Keratinocyte (primary cell): ENCODE measurements at regions not wholly inside any gene's neighbourhood (a gene's known extent, or its start where the extent isn't known, plus 50 kb on each side); places are given as distances from the start of the nearest gene placed in this dataset.

Experiments used
- DNase-seq: peaks from one replicate; pipeline ENCODE4 v3.0.0-alpha.2; 2011; ENCODE audit warnings: low read depth, missing footprints, low spot score
- FAIRE-seq: peaks from 2 replicates; lab custom pipeline; 2011; peaks lifted over from hg19 to GRCh38; lab: Jason Lieb, UNC
- H2AFZ ChIP-seq: 2 replicates; pipeline ENCODE4 v1.6.0; 2012; ENCODE audit warnings: low read length, control low read depth, inconsistent platforms; ENCODE audit not compliant: control insufficient read depth
- H3K27ac ChIP-seq: 2 replicates; pipeline ENCODE4 v1.5.1; 2011; ENCODE audit warnings: low read length; ENCODE audit not compliant: control insufficient read depth, insufficient read depth
- H3K27me3 ChIP-seq: 3 replicates; pipeline ENCODE4 v1.6.0; 2011; ENCODE audit warnings: low read length; ENCODE audit not compliant: control insufficient read depth, insufficient read depth; ENCODE audit errors: extremely low read depth
- H3K36me3 ChIP-seq, 2 experiments: 2 replicates in 1 of 2; 3 replicates in 1 of 2; pipeline ENCODE4 v1.5.1; 2011; ENCODE audit warnings: low read length in 2 of 2, mild to moderate bottlenecking in 1 of 2; ENCODE audit not compliant: control insufficient read depth in 2 of 2, insufficient read depth in 2 of 2; ENCODE audit errors: extremely low read depth in 1 of 2
- H3K4me1 ChIP-seq: 3 replicates; pipeline ENCODE4 v1.5.1; 2011; ENCODE audit warnings: low read length; ENCODE audit not compliant: control insufficient read depth, insufficient read depth; ENCODE audit errors: extremely low read depth
- H3K4me2 ChIP-seq: 3 replicates; pipeline ENCODE4 v1.6.0; 2011; ENCODE audit warnings: low read depth, low read length; ENCODE audit not compliant: control insufficient read depth, insufficient read depth; ENCODE audit errors: extremely low read depth
- H3K4me3 ChIP-seq, 3 experiments: fragments of 200-600 bp in 1 of 3; sonication (generic) in 1 of 3; 2 replicates in 2 of 3; 3 replicates in 1 of 3; pipeline ENCODE4 v1.5.1; 2011 to 2016; ENCODE audit warnings: low read length in 3 of 3, mild to moderate bottlenecking in 3 of 3, control low read depth in 2 of 3, inconsistent platforms in 1 of 3, low read depth in 1 of 3, mixed read lengths in 1 of 3, mixed run types in 1 of 3, moderate library complexity in 1 of 3; ENCODE audit not compliant: control insufficient read depth in 2 of 3, insufficient read depth in 2 of 3; ENCODE audit errors: extremely low read depth in 1 of 3
- H3K79me2 ChIP-seq: 2 replicates; pipeline ENCODE4 v1.6.0; 2012; ENCODE audit warnings: low read length; ENCODE audit not compliant: control insufficient read depth, insufficient read depth
- H3K9ac ChIP-seq: 3 replicates; pipeline ENCODE4 v1.6.0; 2011; ENCODE audit warnings: low read length; ENCODE audit not compliant: control insufficient read depth, insufficient read depth; ENCODE audit errors: extremely low read depth
- H3K9me1 ChIP-seq: 3 replicates; pipeline ENCODE4 v1.6.0; 2011; ENCODE audit warnings: low read length; ENCODE audit not compliant: control insufficient read depth, insufficient read depth; ENCODE audit errors: extremely low read depth
- H3K9me3 ChIP-seq: 2 replicates; pipeline ENCODE4 v1.5.1; 2012; ENCODE audit warnings: low read depth, low read length; ENCODE audit not compliant: control insufficient read depth
- H4K20me1 ChIP-seq: 3 replicates; pipeline ENCODE4 v1.6.0; 2011; ENCODE audit warnings: low read length; ENCODE audit not compliant: control insufficient read depth, insufficient read depth; ENCODE audit errors: extremely low read depth
- EZH2 ChIP-seq: IDR thresholded peaks from one replicate; pipeline ENCODE4 v1.6.1; 2012; ENCODE audit warnings: inconsistent platforms, mild to moderate bottlenecking, low read length, moderate library complexity
- dilution Hi-C: fragments of 300-500 bp; cut with MboI; formaldehyde crosslinking; loops from one replicate; pipeline ENCODE4 v1.7.0; 2020; ENCODE audit warnings: low sequenced_read_pairs; ENCODE audit not compliant: extremely low pct_ligation_motif_present
- TF ChIP-seq, protein P1 (sequence below), 3 experiments: IDR thresholded peaks in 1 of 3; conservative IDR thresholded peaks in 1 of 3; optimal IDR thresholded peaks in 1 of 3; 2 replicates in 2 of 3; 3 replicates in 1 of 3; pipeline versions ENCODE3 to v1.5.1; 2011; ENCODE audit warnings: low read length in 3 of 3, mild to moderate bottlenecking in 3 of 3, moderate library complexity in 2 of 3, control low read depth in 1 of 3, inconsistent platforms in 1 of 3; ENCODE audit not compliant: insufficient read depth in 2 of 3; ENCODE audit errors: extremely low read depth in 1 of 3

DNA sequence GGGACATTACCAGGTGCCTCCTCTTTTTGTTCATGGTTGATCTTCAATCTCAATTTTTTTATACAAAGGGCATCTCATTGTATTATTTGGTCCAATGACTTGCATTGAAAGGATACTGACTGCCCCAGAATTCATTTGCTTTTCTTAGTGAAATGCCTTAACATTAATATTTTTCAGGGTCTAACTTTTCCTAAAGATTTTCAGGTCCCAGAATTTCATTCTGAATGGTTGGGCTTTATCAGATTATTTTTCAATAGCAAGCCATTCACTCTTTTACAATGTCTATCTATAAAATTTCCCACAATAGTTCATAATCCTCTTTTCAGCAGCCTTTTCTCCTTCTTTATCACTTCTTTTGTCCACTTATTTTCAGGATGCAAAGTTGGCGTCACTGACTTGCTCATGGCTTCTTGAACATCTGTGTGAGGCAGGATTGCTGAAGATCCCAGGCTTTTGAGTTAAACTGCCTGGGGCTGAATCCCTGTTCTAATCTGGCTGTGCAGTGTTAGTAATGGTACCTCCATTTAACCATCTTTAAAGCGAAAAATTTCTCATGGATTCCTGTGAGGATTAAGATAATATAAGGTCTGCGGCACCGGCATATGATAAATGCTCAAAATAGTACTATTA lies 131.7 kb upstream of the HDAC9 start:
- no peak overlapping the region for H3K9ac ChIP-seq
- no peaks in the 10 kb centered on the region for H3K27me3 ChIP-seq
- DNase-seq: no peak
- H3K27ac ChIP-seq: no peak overlapping the region
- no peaks in the 10 kb centered on the region for H4K20me1 ChIP-seq
- dilution Hi-C loops: no loop called here
- no peaks in the 10 kb centered on the region for H3K79me2 ChIP-seq
- H3K9me3 ChIP-seq: no peaks in the 10 kb centered on the region
- FAIRE-seq: no peak
- H2AFZ ChIP-seq: no peak overlapping the region
- H3K36me3 ChIP-seq: no peaks in the 10 kb centered on the region
- no peak overlapping the region for H3K4me2 ChIP-seq
- TF ChIP-seq, protein P1, sequence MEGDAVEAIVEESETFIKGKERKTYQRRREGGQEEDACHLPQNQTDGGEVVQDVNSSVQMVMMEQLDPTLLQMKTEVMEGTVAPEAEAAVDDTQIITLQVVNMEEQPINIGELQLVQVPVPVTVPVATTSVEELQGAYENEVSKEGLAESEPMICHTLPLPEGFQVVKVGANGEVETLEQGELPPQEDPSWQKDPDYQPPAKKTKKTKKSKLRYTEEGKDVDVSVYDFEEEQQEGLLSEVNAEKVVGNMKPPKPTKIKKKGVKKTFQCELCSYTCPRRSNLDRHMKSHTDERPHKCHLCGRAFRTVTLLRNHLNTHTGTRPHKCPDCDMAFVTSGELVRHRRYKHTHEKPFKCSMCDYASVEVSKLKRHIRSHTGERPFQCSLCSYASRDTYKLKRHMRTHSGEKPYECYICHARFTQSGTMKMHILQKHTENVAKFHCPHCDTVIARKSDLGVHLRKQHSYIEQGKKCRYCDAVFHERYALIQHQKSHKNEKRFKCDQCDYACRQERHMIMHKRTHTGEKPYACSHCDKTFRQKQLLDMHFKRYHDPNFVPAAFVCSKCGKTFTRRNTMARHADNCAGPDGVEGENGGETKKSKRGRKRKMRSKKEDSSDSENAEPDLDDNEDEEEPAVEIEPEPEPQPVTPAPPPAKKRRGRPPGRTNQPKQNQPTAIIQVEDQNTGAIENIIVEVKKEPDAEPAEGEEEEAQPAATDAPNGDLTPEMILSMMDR (optimal IDR thresholded peaks at IDR 0.05 in 1 of 3, IDR thresholded peaks at IDR 0.05 in 1 of 3, conservative IDR thresholded peaks at IDR 0.05 in 1 of 3; ENCODE audit: extremely low read depth in 1 of 3, insufficient read depth in 2 of 3, low read length in 3 of 3): no peak
- TF ChIP-seq EZH2: no peak
- H3K4me3 ChIP-seq: no peak overlapping the region
- H3K9me1 ChIP-seq: no peaks in the 10 kb centered on the region
- H3K4me1 ChIP-seq: peaks cover 4% of the 10 kb centered on the region

DNA sequence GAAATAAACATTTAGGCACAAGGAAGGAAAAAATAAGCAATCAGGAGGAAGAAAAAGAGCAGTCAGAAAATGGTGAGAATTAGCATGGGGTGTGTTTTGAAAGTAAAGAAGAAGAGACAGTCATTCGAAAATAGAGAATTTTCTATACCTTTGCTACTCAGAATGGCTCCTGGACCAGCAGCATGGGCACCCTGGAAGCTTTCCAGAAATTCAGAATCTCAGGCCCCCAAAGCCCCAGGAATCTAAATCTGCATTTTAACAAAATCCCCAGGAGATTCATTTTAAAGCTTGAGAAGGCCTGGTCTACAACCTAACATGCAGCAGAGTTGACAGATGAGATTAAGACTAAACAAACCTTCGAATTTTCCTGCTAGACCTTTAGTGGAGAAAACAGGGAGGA lies 131.2 kb upstream of the HDAC9 start:
- DNase-seq (no peak), FAIRE-seq (no peak)
- Histone ChIP-seq H3K9me1 (no peaks in the 10 kb centered on the region), H3K4me3 (no peak overlapping the region), H3K9ac (no peak overlapping the region), H3K9me3 (no peaks in the 10 kb centered on the region), H3K4me2 (no peak overlapping the region), H3K36me3 (no peaks in the 10 kb centered on the region), H4K20me1 (no peaks in the 10 kb centered on the region), H3K27ac (no peak overlapping the region), H2AFZ (no peak overlapping the region), H3K4me1 (peaks cover 4% of the 10 kb centered on the region), H3K79me2 (no peaks in the 10 kb centered on the region), H3K27me3 (no peaks in the 10 kb centered on the region)
- TF ChIP-seq EZH2: no peak
- TF ChIP-seq, protein P1 (optimal IDR thresholded peaks at IDR 0.05 in 1 of 3, IDR thresholded peaks at IDR 0.05 in 1 of 3, conservative IDR thresholded peaks at IDR 0.05 in 1 of 3; ENCODE audit: extremely low read depth in 1 of 3, insufficient read depth in 2 of 3, low read length in 3 of 3): no peak
- dilution Hi-C loops: no loop called here
